GM18870 (cell line): ENCODE measurements at regions not wholly inside any gene's neighbourhood (a gene's known extent, or its start where the extent isn't known, plus 50 kb on each side); places are given as distances from the start of the nearest gene placed in this dataset.
"Not testable (repeated sequence)": the region's sequence is repeated elsewhere in the genome, so short reads cannot be mapped to it uniquely, and the experiment has no call there.

Experiments
- ATAC-seq: cut with Tn5 transposase; IDR thresholded peaks from one replicate; pipeline ENCODE4 v1.9.1; 2021; ENCODE audit warnings: moderate library complexity; ENCODE audit not compliant: unreplicated experiment

DNA sequence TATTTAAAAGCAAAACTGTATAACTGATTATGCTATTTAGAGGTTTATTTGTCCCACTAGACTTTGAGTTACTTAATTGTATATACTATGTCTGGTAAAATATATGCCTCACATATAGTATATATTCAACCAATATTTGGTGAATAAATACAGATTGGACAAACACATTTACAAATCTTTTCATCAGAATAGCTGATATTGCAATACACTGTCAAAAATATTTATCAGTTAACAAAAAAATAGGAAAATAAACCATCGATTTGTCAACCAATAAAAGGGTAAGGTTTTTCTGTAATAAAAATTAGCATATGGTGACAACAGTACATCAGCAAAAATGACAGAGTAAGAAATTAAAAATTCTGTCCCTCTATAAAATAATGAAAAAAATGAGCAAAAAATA is 889.9 kb upstream of the INTU start:
- ATAC-seq: no peak

- ATAC-seq: no peak
Measured at GRCh38 chr4:126748736-126749135, 884.0 kb upstream of the INTU start.

- no peak for ATAC-seq
Measured at GRCh38 chr4:126750723-126751122, 882.0 kb upstream of the INTU start.

- no peak for ATAC-seq
Measured at GRCh38 chr4:126752126-126752525, 880.6 kb upstream of the INTU start.

GRCh38 chr4:126752702-126753101 is 880.1 kb upstream of the INTU start:
- no peak for ATAC-seq

GRCh38 chr4:126753592-126753991 is 879.2 kb upstream of the INTU start:
- no peak for ATAC-seq

DNA sequence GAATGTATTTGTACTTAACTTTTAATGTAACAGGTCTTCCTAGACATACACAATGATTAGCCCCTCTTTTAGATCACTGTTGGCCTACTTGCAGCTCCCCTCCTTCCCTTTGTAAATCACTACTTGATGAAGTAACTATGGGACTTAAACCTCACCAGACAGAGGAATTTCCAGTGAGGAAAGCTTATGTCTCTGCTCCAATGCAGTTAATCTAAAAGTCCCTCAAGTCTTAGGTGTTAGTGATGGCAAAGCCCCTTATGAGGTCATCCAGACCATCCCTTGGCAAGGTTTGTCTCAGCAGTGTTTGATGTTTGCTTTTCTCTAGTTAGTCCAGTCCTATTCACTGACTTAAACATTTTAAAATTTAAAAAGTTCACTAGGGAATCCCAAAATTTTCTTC is 877.3 kb upstream of the INTU start:
- ATAC-seq: no peak

GRCh38 chr4:126756050-126756829 is 876.5 kb upstream of the INTU start:
- no peak for ATAC-seq

DNA sequence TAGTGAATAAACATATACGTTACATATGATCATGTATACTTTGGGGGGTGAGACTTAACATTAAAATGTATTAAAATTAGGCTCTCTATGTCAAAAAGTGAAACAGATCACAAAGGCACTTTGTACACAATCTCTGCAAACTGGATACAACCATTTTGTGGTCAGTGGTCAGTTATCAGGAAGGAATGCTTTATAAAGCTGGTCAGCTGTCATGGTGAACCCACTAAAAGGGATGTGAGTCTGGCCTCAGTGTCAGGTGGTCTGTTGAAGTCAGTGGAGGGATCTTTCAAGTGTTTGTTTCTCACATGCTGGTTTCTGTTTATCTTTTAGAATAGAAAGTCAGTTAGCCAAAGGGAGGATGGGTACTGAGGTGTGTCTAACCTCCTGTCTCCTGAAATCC is 875.5 kb upstream of the INTU start:
- no peak for ATAC-seq

- ATAC-seq: no peak
Measured at GRCh38 chr4:126758493-126758892, 874.3 kb upstream of the INTU start.

DNA sequence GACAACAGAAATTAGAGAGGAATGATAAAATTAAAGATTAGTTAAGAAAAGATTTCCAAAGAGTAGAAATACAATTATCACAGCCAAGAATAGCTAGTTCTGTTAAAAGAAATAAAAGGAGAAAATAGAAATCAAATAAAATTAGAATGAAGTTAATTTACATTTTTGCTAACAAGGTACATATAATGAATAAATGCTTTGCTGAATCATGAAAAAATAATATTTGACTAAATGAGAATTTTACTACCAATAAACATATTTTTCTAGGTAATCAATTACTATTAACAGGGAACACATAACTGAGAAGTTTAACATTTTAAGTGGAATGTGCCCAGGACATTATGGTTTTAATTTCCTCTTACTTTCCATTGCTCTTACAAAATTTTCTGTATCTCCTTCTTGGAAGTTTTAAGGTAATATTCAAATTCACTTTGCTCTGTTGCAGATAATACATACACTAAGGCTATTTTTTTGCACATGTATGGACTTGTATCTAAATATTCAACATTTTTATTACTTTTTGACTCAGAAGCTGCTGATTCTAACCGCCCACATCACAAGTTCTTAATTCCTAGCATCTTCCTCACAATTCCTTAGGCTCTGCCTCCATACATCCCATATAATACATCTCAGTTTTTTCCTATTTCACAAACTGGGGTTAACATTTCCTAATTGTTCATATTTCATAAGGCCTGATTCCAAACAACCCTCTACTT is 870.7 kb upstream of the INTU start:
- no peak for ATAC-seq

DNA sequence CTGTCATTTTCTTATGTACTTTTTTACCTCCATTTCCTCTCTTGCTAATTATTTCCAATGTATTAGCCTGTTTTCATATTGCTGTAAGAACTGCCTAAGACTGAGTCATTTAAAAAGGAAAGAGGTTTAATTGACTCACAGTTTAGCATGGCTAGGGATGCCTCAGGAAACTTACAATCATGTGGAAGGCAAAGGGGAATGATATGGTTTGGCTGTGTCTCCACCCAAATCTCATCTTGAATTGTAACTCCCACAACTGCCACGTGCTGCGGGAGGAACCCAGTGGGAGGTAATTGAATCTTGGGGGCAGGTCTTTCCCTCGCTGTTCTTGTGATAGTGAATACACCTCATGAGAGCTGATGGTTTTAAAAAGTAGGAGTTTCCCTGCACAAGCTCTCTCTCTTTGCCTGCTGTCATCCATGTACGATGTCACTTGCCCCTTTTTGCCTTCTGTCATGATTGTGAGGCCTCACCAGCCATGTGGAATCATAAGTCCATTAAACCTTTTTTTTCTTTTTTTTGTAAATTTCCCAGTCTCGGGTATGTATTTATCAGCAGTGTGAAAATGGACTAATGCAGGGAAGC is 870.0 kb upstream of the INTU start:
- ATAC-seq: no peak

GRCh38 chr4:126766241-126766640 is 866.5 kb upstream of the INTU start:
- no peak for ATAC-seq

GRCh38 chr4:126768338-126768737 is 864.4 kb upstream of the INTU start:
- no peak for ATAC-seq

DNA sequence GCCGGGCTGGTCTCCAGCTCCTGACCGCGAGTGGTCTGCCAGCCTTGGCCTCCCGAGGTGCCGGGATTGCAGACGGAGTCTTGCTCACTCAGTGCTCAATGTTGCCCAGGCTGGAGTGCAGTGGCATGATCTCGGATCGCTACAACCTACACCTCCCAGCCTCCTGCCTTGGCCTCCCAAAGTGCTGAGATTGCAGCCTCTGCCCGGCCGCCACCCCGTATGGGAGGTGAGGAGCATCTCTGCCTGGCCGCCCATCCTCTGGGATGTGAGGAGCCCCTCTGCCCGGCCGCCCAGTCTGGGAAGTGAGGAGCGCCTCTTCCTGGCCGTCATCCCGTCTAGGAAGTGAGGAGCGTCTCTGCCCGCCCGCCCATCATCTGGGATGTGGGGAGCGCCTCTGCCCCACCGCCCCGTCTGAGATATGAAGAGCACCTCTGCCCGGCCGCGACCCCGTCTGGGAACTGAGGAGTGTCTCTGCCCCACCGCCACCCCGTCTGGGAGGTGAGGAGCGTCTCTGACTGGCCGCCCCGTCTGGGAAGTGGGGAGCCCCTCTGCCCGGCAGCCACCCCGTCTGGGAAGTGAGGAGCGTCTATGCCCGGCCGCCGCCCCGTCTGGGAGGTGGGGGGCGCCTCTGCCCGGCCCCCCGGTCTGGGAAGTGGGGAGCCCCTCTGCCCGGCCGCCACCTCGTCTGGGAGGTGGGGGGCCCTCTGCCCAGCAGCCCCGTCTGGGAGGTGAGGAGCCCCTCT is 861.8 kb upstream of the INTU start:
- not testable (repeated sequence) for ATAC-seq

DNA sequence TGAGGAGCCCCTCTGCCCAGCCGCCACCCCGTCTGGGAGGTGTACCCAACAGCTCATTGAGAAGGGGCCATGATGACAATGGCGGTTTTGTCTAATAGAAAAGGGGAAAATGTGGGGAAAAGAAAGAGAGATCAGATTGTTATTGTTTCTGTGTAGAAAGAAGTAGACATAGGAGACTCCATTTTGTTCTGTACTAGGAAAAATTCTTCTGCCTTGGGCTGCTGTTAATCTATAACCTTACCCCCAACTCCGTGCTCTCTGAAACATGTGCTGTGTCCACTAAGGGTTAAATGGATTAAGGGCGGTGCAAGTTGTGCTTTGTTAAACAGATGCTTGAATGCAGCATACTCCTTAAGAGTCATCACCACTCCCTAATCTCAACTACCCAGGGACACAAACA is 861.1 kb upstream of the INTU start:
- ATAC-seq: not testable (repeated sequence)

DNA sequence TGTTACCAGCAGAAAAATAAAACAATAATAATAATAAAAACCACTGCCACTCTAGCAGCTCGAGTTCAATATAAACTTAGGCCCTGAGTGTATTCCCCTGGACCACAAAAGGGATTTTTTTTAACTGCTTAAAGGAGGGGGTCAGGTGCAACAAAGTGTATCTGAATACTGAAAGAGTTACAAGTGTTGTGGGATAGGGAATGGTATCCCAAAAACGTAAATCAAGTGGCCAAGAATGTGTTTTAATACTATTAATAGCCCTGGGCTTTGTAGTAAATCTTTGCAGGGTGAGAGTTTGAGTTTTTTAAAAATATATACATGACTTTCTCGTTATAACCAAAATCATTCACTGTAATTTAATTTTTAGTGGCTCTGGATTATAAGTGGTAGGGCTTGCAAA is 860.1 kb upstream of the INTU start:
- ATAC-seq: no peak

GRCh38 chr4:126775485-126776106 is 857.2 kb upstream of the INTU start:
- ATAC-seq: no peak

DNA sequence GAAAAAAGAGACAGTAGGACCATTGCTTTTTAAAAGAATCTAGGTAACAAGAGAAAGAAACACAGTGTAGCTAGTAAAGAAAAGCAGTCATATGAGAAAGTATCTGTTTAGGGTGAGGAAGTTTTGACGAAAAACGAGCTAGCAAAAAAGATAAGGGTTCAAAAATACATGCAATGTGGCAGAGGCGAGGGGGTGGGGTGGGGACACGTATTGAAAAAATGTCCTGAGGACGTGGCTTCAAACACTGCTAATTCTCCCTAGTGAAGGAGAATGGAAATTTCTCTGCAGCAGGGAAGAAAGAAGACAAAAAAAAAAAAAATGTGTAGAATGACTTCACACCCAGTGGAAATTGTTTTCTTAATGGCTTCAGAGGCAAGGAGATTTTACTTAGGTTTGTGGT is 856.4 kb upstream of the INTU start:
- no peak for ATAC-seq

GRCh38 chr4:126777649-126778048 is 855.1 kb upstream of the INTU start:
- ATAC-seq: no peak

DNA sequence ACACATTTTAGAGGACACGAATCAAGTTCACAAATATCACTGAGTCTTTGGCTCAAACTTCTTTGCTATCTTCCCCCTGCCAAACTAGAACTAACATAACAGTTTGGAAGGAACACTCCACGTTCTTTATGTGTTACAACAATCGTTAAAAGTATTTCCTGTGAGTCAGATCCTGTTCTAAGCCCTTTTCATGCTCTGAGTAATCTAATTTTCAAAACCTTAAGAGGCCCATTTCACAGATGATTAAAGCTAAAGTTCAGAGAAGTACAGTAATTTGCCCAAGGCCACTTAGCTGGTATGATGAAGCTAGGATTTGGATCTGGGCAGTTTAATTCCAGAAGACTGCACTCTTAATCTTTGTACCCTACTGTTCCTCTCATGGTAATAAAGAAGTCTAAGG is 854.4 kb upstream of the INTU start:
- no peak for ATAC-seq
